Esophagus squamous epithelium (tissue), 5 donors: ENCODE measurements at regions not wholly inside any gene's neighbourhood (a gene's known extent, or its start where the extent isn't known, plus 50 kb on each side); places are given as distances from the start of the nearest gene placed in this dataset.

Source experiments
- DNase-seq: peaks from one replicate; lab custom pipeline; 2025; lab: John Stamatoyannopoulos, UW
- H3K27ac ChIP-seq, 4 donors: fragments of 200-600 bp; sonication (generic); one replicate each; pipeline ENCODE4 v1.5.1; 2016 to 2019; ENCODE audit warnings: mild to moderate bottlenecking in 1 of 4
- H3K27me3 ChIP-seq, 4 donors: fragments of 200-600 bp; sonication (generic); 1 replicate in 3 of 4; 2 replicates in 1 of 4; pipeline versions ENCODE4 v1.5.1 to v1.6.0; 2017 to 2021; ENCODE audit warnings: antibody characterized with exemption in 1 of 4
- H3K36me3 ChIP-seq, 3 donors: fragments of 200-600 bp; sonication (generic); one replicate each; pipeline ENCODE4 v1.5.1; 2016 to 2019
- H3K4me1 ChIP-seq, 3 donors: fragments of 200-600 bp; sonication (generic); one replicate each; pipeline ENCODE4 v1.5.1; 2017 to 2019
- H3K4me3 ChIP-seq, 4 donors: fragments of 200-600 bp; sonication (generic); 1 replicate in 3 of 4; 2 replicates in 1 of 4; pipeline ENCODE4 v1.5.1; 2016 to 2019; ENCODE audit warnings: mild to moderate bottlenecking in 2 of 4, moderate library complexity in 1 of 4
- H3K9me3 ChIP-seq, 3 donors: fragments of 200-600 bp; sonication (generic); one replicate each; pipeline ENCODE4 v1.5.1; 2016 to 2019
- CTCF ChIP-seq, 6 experiments: fragments of 450-650 bp in 4 of 6; fragments of 200-600 bp in 2 of 6; sonication (generic) in 2 of 6; IDR thresholded peaks; one replicate each; pipeline ENCODE4 v1.5.1; 2016 to 2019; ENCODE audit warnings: antibody characterized with exemption in 6 of 6, mild to moderate bottlenecking in 4 of 6, moderate library complexity in 4 of 6
- POLR2A ChIP-seq, 4 donors: fragments of 450-650 bp; IDR thresholded peaks; one replicate each; pipeline ENCODE4 v1.6.1; 2017; ENCODE audit warnings: antibody characterized with exemption in 4 of 4, mild to moderate bottlenecking in 4 of 4, moderate library complexity in 3 of 4
- WGBS, 2 donors: methylation state at CpG; one replicate each; pipeline ENCODE4 v1.1.5; 2018; 5-methylcytosine and 5-hydroxymethylcytosine counted together
- intact Hi-C: fragments of 100-400 bp; cut with DNase I; formaldehyde crosslinking; loops from one replicate; pipeline ENCODE4 v1.15.0; 2022
- donor health status: DM: yes; HTN: yes; CAD: no.

- Histone ChIP-seq H3K27me3 (no peaks in the 10 kb centered on the region), H3K27ac (no peak overlapping the region), H3K4me3 (no peak overlapping the region), H3K9me3 (no peaks in the 10 kb centered on the region), H3K4me1 (peaks cover 0 to 6% (median 0%) of the 10 kb centered on the region in 3 donors), H3K36me3 (no peaks in the 10 kb centered on the region)
- 68 to 100% methylated on average over 2 of the region's 2 CpGs for WGBS, 2 donors
- TF ChIP-seq POLR2A (IDR thresholded peaks at IDR 0.05), result no peak
- no peak for TF ChIP-seq CTCF (IDR thresholded peaks at IDR 0.05)
- intact Hi-C loops, result no loop called here
- DNase-seq, result no peak
Observed at GRCh38 chr2:129369437-129369836, 610.0 kb upstream of the RAB6C start.

DNA sequence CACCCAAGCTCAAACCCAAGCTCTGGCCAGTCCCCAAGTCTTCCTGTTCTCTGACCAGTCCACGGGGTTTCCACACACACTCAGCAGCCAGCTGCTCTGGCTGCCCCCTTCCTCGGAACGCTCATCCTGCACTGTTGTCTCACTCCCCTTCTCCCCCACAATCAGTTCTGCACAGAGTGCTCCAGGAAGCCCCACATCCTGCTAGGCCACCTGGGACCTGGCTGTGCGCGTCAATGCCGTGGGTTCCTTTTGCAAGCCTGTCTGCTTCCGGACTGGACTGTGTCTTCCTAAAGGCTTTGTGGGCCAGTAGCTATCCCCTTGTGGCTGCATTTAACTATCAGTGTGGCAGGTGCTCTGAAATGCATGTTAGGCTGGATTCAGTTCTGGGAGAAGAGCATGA, 605.0 kb upstream of the RAB6C start:
- intact Hi-C loops, result no loop called here
- H3K9me3 ChIP-seq, result no peaks in the 10 kb centered on the region
- H3K4me3 ChIP-seq, result no peak overlapping the region
- TF ChIP-seq CTCF (IDR thresholded peaks at IDR 0.05) (no peak), POLR2A (IDR thresholded peaks at IDR 0.05) (no peak)
- peaks cover 0 to 5% (median 0%) of the 10 kb centered on the region in 4 donors for H3K27me3 ChIP-seq
- WGBS, 2 donors, result 70 to 77% methylated on average over 7 of the region's 7 CpGs
- H3K27ac ChIP-seq, result no peak overlapping the region
- H3K4me1 ChIP-seq, result peaks cover 0 to 13% (median 0%) of the 10 kb centered on the region in 3 donors
- H3K36me3 ChIP-seq, result no peaks in the 10 kb centered on the region
- no peak for DNase-seq

DNA sequence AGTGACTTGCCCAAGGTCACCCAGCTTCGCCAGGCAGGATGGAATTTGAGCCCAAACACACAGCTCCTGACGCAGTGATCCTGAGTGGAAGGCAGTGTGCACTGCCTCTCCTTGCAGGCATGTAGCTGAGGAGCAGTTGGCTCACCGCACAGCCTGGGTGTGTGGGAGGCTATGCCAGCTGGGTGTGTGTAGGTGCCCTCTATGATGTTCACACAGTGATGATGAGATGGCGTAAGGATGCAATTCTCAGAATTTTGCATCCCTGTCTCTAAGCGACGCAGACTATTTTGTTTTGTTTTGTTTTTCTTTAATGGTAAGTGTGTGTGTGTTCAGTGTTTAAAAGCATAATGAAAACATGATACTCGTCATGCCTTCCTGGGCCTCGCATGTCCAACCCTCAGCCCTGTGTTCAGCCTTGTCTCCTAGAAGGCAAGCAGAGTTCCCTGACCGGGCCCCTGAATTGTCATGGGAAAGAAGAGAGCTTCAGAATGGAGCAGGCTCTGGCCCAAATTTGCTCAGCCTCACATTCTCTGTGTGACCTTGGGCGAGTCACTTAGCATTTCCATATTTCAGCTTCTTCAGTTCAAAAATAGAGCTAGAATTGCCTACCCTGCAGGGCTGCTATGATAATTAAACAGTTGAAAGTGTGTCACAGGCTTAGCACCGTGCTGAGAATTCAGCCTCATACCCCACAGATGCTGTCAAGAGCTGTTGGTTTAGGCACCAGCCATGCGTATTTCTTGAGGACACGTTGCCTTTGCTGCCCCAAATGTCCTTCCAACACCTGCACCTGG, 603.6 kb upstream of the RAB6C start:
- H3K9me3 ChIP-seq, result no peaks in the 10 kb centered on the region
- H3K4me3 ChIP-seq, result no peak overlapping the region
- DNase-seq, result no peak
- intact Hi-C loops, result no loop called here
- no peak overlapping the region for H3K27ac ChIP-seq
- no peaks in the 10 kb centered on the region for H3K36me3 ChIP-seq
- peaks cover 0 to 13% (median 0%) of the 10 kb centered on the region in 3 donors for H3K4me1 ChIP-seq
- no peak for TF ChIP-seq POLR2A (IDR thresholded peaks at IDR 0.05)
- WGBS, 2 donors, result 84% methylated on average over 11 to 12 of the region's 13 CpGs
- peaks cover 0 to 5% (median 0%) of the 10 kb centered on the region in 4 donors for H3K27me3 ChIP-seq

DNA sequence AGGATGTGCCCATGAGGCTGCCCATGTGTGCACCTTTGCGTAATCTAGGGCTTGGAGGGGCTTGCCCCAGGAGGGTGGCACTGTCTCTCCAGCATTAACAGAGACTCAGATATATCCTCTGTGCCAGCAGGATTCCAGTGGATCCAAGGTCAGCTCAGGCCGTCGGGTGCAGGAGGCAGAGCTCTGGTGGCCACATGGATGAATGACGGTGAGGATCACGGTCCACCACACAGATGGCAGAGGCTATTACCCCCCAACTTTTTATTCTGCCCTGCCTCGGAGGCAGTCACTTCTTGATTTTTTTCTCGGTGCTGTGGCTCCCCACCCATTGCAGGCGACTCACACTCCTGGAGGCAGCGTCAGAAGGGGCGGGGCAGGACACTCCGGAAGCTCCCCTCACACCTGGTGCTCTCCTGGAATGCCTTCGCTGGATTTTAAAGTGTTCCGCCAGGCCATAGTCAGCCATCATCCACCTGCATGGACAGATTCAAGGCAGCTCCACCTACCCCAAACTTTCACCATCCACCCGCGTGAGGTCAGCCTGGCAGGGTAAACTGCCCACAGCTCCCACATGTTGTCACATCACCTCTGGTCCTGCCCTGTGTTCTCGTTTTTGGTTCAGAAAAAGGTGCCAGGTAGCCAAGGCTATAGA, 602.9 kb upstream of the RAB6C start:
- H3K4me3 ChIP-seq, result no peak overlapping the region
- H3K27ac ChIP-seq, result no peak overlapping the region
- TF ChIP-seq CTCF (IDR thresholded peaks at IDR 0.05) (no peak), POLR2A (IDR thresholded peaks at IDR 0.05) (no peak)
- intact Hi-C loops, result no loop called here
- WGBS, 2 donors, result 59 to 80% methylated on average over 10 to 15 of the region's 16 CpGs
- H3K36me3 ChIP-seq, result no peaks in the 10 kb centered on the region
- peaks cover 0 to 5% (median 0%) of the 10 kb centered on the region in 4 donors for H3K27me3 ChIP-seq
- H3K4me1 ChIP-seq, result peaks cover 0 to 12% (median 0%) of the 10 kb centered on the region in 3 donors
- no peak for DNase-seq
- peaks cover 0 to 2% (median 0%) of the 10 kb centered on the region in 3 donors for H3K9me3 ChIP-seq

GRCh38 chr2:129377078-129377469, 602.4 kb upstream of the RAB6C start:
- Histone ChIP-seq H3K9me3 (peaks cover 0 to 7% (median 0%) of the 10 kb centered on the region in 3 donors), H3K36me3 (no peaks in the 10 kb centered on the region), H3K27ac (no peak overlapping the region), H3K4me1 (peaks cover 0 to 7% (median 0%) of the 10 kb centered on the region in 3 donors), H3K27me3 (peaks cover 0 to 5% (median 0%) of the 10 kb centered on the region in 4 donors), H3K4me3 (no peak overlapping the region)
- intact Hi-C loops, result no loop called here
- TF ChIP-seq POLR2A (IDR thresholded peaks at IDR 0.05) (no peak), CTCF (IDR thresholded peaks at IDR 0.05) (no peak)
- 80% methylated on average over 1 of the region's 4 CpGs; no CpG with 5 or more reads in 1 of the 2 donors for WGBS, 2 donors
- no peak for DNase-seq
